ENCODE measurements at regions not wholly inside any gene's neighbourhood (a gene's known extent, or its start where the extent isn't known, plus 50 kb on each side); places are given as distances from the start of the nearest gene placed in this dataset.

GRCh38 chr2:2765839-2766495 lies 434.9 kb upstream of the MYT1L start:
- TF ChIP-seq CTCF (IDR thresholded peaks at IDR 0.05 in 8 of 11, conservative IDR thresholded peaks at IDR 0.05 in 3 of 11) (no peak), POLR2A (IDR thresholded peaks at IDR 0.05) (no peak)

All from spleen (tissue), 7 donors.